ENCODE measurements at regions not wholly inside any gene's neighbourhood (a gene's known extent, or its start where the extent isn't known, plus 50 kb on each side); places are given as distances from the start of the nearest gene placed in this dataset.
"Not testable (repeated sequence)": the region's sequence is repeated elsewhere in the genome, so short reads cannot be mapped to it uniquely, and the experiment has no call there.

DNA sequence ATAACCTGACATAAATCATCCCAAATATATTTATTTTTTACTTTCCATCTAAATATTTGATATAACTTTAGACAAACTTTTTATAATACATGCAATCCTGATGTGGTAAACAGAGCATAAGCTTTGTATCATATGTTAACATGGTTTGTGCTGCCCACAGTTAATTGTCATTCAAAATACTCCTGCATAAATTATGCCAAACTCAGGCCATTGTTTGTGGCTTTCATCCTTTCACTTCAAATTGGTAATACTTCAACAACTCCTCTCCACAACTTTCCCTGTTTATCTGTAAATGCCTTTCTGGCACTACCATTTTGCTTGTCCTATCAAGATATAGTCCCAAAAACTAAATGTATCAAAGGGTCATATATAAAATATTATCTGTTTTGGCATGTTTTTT lies 586.7 kb downstream of the HINT1 start:
- DNase-seq (ENCODE audit: low spot score): no peak

- DNase-seq (ENCODE audit: low spot score): no peak
Observed at GRCh38 chr5:130571076-130571475, 594.0 kb downstream of the HINT1 start.

GRCh38 chr5:130568791-130569190 lies 596.3 kb downstream of the HINT1 start:
- no peak for DNase-seq (ENCODE audit: low spot score)

DNA sequence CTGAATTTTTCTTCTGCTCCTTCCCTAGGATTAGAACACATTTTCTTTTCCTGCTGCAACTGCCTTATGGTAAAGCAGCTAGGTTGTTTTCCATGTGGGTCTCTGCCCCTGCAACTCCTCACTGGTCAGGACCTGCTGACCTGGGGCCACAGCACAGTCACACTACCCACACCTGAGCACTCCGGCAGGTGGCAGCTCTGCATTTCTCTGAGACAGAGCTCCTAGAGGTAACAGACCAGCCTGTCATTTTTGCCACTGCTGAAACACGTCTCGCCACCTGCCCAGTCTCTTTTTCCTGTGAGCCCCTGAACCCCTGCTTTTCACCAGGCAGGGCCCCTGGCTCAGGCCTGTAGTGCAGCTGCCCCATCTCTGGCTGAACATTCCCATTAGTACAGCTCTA lies 609.6 kb downstream of the HINT1 start:
- no peak for DNase-seq (ENCODE audit: low spot score)

- no peak for DNase-seq (ENCODE audit: low spot score)
Observed at GRCh38 chr5:130550562-130550928, 614.5 kb downstream of the HINT1 start.

- no peak for DNase-seq (ENCODE audit: low spot score)
Observed at GRCh38 chr5:130549884-130550561, 615.0 kb downstream of the HINT1 start.

DNA sequence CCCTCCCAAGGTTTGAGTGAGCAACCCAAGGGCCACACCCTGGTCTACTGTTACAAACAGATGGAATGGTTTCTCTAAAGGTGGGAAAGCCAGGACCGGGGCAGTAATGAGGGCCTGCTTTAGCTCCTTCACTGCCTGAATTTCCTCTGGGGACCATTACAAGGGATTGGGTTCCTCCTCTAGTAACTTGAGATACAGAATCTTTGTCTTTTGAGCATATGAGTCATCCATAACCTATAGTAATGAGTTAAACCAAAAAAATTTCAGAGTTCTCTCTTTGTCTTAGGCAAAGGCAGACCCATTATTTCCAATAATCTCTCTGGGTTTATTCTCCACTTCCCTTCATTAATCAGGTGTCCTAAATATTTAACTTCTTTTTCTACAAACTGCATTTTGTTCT lies 618.8 kb downstream of the HINT1 start:
- DNase-seq (ENCODE audit: low spot score): no peak

- no peak for DNase-seq (ENCODE audit: low spot score)
Observed at GRCh38 chr5:130545291-130545690, 619.8 kb downstream of the HINT1 start.

DNA sequence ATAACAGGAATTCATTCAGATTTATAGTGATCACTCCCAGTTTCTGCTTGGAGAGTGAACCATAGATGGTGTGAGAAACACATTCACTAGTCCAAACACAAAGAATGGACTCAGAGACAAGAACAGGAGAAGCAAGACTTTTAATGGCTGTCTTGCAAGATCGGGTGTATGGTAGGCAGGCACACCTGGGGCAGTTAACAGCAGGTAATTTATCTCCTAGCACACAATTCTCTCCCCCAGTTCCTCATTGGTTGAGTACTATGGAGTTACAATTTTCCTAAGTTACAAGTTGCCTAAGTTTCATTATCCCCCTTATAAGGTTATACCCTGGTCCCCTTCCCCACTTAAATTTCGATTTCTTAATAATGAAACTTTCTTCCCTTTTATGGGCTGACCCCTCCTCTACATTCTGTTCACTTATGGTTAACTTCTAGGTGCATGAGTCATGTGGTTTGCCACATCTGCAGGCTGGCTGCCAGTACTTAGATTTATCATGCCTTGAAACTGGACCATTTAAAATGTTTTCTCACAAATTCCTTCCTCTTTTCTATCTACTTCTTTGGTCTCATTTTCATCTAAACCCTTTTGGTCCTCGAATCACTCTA lies 623.3 kb downstream of the HINT1 start:
- DNase-seq (ENCODE audit: low spot score): no peak

DNA sequence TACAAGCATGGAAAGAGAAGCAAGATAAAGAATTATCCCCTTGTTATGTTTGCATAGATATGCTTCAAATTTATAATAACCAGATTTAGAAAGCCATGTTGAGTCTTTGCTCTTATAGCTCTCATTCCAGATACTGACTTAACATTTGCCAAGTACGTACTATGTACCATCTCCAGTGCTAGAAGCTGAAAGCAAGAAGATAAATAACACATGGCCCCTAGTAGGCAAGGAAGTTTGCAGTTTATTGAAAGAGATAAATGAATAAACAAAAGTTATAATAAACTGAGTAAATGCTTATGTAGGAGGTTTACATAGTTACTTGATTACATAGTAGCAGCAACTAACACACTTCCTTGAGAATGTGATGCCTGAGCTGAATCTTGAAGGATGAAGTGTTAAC lies 628.4 kb downstream of the HINT1 start:
- DNase-seq (ENCODE audit: low spot score): no peak

DNA sequence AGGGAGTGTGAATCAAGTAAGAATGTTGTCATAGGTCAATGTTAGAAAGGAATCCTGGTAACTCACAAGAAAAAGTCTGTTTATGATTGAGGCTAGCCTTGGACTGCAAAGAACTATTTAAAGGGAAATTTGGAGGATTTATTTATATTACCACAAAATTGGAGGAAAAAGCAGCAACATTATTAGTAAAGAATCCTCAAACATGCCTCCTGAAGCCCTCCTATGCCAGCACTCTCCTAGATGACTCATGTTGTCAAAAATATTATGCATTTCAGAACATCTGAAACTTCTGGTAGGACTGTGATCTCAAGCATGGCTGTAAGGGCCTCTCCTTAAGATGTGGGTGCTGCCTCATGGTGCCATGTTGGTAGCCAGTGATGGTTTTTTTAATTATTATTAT lies 628.5 kb downstream of the CHSY3 start:
- DNase-seq (ENCODE audit: low spot score): no peak

DNA sequence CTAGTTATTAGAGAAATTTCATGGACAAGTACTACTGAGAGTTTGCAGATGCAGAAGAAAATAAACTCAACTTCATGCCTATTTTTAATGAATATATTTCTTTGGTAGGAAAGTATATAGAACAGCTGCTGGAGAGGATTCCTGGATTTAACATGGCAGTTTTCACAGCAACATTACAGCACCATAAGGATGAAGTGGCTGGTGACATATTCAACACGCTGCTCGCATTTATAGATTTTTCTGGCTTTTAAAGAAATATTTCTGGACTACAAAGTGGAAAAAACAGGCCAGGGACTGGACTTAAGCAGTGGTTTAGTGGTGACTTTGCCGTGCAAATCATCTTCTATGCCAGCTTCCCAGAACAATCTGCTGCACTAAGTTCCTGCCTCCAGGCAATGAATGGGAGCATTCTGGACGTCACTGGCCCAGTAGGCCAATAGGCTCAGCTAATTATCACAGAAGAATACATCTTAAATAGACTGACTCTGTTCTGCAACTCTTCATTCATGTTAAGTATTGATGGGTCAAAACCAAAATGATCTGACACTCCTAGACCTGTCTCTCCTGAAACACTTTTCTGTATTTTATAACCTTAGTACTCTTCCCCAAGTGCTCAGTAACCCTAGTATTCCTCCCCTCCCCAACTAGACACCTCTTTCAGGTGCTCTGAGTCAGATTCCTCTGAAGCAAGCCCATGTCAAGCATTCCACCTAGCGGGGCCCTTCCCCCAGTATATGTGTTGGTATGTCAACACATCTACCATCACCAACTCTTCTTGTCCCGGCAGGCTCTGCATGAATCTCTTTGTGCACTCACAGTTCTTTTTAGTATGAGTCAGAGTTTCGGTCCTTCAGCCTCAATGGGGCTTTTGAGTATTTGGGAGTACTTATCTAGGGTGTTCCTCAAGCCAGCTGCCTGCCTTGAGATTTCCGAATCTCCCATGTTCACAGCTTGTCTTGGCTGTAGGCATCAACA lies 625.5 kb downstream of the CHSY3 start:
- no peak for DNase-seq (ENCODE audit: low spot score)

GRCh38 chr5:130529111-130529510 lies 624.8 kb downstream of the CHSY3 start:
- DNase-seq (ENCODE audit: low spot score): no peak

DNA sequence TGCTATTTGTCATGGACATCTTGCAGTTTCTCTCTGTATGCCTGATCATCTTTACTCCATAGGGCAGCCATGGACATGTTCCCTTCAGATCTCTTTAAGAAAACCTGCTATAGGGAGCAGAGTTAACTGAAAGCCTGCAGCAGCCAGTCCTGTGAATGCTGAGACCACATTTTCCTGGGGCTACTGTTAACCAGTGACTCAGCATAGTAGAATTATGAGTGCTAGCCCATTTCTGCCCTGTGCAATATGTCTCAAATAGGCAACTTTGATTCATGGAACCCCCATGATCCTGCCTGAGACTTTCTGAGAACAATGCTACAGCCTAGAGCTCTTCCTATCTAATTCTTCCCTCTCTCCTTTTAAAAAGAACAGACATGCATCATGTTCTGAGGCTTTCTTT lies 624.2 kb downstream of the CHSY3 start:
- DNase-seq (ENCODE audit: low spot score): no peak

GRCh38 chr5:130526708-130527107 lies 622.4 kb downstream of the CHSY3 start:
- no peak for DNase-seq (ENCODE audit: low spot score)

- no peak for DNase-seq (ENCODE audit: low spot score)
Observed at GRCh38 chr5:130520211-130520610, 615.9 kb downstream of the CHSY3 start.

GRCh38 chr5:130514984-130515690 lies 610.9 kb downstream of the CHSY3 start:
- no peak for DNase-seq (ENCODE audit: low spot score)

DNA sequence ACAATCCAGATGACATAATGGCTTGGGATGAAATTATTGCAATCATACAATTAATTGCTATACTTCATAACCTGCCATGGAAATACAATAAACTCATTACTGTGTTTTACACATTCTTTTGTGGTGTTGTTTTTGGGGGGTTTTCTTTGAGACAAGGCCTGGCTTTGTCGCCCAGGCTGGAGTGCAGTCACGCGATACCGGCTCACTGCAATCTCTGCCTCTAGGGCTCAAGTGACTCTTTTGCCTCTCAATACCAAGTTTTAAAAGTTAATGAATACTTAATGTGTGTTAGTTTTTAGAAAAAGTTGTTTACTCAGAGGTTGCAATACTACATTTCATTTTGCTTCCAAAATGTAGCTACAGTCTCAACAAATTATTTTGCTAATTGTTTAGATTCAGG lies 598.4 kb downstream of the CHSY3 start:
- DNase-seq (ENCODE audit: low spot score): no peak

DNA sequence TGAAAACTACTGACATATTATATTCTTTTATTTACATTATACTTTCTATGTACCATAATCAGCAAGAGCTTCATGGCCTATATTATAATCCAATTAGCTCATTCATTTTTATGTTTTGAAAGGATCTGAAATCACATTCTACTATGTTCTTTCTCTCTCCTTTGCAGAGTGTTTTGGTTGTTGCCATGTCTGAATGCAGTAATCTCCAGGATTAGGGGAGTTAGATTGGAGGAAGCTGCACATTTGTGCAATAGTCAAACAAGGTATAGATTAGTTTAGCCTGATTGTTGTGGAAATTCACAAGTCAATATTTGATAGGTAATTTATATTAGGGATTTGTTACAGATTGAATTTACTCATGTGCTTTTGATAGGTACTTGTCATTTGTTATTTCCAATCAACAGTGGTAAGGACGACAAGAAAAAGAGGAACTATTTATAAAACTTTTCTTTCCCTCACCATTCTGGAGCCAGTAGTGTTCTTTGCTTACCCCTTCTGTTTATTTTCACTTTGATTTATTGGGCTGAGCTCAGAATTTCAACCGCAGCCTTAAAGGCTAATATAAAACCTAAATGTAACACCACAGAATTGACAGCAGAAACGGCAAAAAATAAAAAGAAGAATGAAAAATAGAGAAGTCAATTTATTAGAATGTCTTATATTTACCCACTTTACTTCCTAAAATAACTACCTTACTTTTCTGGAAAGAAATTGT lies 597.0 kb downstream of the CHSY3 start:
- DNase-seq (ENCODE audit: low spot score): no peak

DNA sequence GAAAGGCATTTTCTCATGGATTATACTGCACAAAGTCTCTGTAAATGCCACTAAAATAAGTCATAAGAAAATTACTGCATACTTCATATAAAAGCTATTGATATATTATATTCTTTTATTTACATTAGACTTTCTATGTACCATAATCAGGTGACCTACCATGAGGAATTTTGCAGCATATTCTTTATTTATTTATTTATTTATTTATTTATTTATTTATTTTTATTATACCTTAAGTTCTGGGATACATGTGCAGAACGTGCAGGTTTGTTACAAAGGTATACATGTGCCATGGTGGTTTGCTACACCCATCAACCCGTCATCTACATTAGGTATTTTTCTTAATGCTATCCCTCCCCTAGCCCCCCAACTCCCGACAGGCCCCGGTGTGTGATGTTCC lies 596.2 kb downstream of the CHSY3 start:
- not testable (repeated sequence) for DNase-seq (ENCODE audit: low spot score)

DNA sequence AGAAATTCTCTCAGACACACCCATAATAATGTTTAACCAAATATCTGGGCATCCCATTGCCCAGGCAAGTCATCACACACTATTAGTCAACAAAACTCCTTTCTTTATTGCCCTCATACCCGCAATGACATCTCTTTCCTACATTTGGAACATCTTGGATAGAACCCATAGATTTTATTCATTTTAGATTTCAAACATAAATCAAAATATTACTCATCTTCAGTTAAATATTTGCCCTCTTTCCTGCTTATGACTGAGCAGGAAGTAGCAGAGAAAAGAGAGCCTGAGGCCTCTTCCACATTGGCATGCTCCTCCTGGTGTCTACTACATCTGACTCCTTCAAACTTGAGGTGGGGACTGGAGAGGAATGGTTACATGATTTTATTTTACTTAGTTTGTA lies 592.0 kb downstream of the CHSY3 start:
- no peak for DNase-seq (ENCODE audit: low spot score)

- DNase-seq (ENCODE audit: low spot score): no peak
Observed at GRCh38 chr5:130488252-130488651, 584.0 kb downstream of the CHSY3 start.

All from CD4-positive, alpha-beta T cell treated with Interleukin-15 for 4 hours (primary cell).